ENCODE measurements at regions not wholly inside any gene's neighbourhood (a gene's known extent, or its start where the extent isn't known, plus 50 kb on each side); places are given as distances from the start of the nearest gene placed in this dataset.

DNA sequence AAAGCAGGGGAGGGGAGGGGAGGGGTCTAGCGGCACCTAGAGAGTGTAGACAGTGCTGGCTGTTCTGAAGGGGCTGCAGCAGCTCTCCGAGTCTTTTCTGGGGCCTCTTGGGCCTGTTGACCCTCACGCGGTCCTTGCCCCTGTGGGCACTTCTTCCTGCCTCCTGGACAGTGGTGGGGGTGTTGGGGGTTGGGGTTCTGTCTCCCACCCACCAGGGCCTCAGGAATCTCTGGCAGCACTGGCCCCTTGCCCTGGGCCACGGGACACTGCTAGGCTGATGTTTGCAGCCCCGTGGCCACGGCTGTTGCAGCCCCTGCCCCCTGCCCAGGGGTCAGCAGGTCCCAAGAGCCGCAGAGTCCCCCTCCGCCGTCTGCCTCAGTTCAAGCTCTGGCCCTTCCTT is 68.9 kb upstream of the INPP5A start:
- no peak for ATAC-seq
- TF ChIP-seq, protein P1, sequence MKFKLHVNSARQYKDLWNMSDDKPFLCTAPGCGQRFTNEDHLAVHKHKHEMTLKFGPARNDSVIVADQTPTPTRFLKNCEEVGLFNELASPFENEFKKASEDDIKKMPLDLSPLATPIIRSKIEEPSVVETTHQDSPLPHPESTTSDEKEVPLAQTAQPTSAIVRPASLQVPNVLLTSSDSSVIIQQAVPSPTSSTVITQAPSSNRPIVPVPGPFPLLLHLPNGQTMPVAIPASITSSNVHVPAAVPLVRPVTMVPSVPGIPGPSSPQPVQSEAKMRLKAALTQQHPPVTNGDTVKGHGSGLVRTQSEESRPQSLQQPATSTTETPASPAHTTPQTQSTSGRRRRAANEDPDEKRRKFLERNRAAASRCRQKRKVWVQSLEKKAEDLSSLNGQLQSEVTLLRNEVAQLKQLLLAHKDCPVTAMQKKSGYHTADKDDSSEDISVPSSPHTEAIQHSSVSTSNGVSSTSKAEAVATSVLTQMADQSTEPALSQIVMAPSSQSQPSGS (CRISPR knock-in tag; IDR thresholded peaks at IDR 0.05; ENCODE audit: borderline replicate concordance, low read depth) = no peak
- TF ChIP-seq ZNF121 (CRISPR knock-in tag; IDR thresholded peaks at IDR 0.05) = no peak
- TF ChIP-seq, protein P2, sequence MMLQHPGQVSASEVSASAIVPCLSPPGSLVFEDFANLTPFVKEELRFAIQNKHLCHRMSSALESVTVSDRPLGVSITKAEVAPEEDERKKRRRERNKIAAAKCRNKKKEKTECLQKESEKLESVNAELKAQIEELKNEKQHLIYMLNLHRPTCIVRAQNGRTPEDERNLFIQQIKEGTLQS (CRISPR knock-in tag; conservative IDR thresholded peaks at IDR 0.05) = no peak
- TF ChIP-seq, protein P3, sequence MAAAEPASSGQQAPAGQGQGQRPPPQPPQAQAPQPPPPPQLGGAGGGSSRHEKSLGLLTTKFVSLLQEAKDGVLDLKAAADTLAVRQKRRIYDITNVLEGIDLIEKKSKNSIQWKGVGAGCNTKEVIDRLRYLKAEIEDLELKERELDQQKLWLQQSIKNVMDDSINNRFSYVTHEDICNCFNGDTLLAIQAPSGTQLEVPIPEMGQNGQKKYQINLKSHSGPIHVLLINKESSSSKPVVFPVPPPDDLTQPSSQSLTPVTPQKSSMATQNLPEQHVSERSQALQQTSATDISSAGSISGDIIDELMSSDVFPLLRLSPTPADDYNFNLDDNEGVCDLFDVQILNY (CRISPR knock-in tag; IDR thresholded peaks at IDR 0.05) = no peak
- no peak for TF ChIP-seq IRF2 (CRISPR knock-in tag; IDR thresholded peaks at IDR 0.05; ENCODE audit: borderline replicate concordance, low read depth)
- no peak for DNase-seq (ENCODE audit: low spot score)
- no peaks in the 10 kb centered on the region; the same call in 1 of the 2 replicates for H3K27me3 Mint-ChIP-seq (ENCODE audit: low read depth)
- no peaks in the 10 kb centered on the region for H3K36me3 Mint-ChIP-seq
- no peak overlapping the region for H3K27ac Mint-ChIP-seq
- H3K9me3 Mint-ChIP-seq = peaks cover 6% of the 10 kb centered on the region
- no peak overlapping the region for H3K4me3 Mint-ChIP-seq
- H3K4me1 Mint-ChIP-seq = peaks cover 5% of the 10 kb centered on the region
- CTCF ChIA-PET = interaction anchor here (1.0 to 2.5 kb wide), 5 partner anchors 8 to 108 kb away, joined by 3 to 12 read pairs (median 5); no protein-coding TSS in a partner anchor
- POLR2A ChIA-PET = interaction anchor here (1.4 kb wide), 1 partner anchor 49 kb away, joined by 5 read pairs; no protein-coding TSS in a partner anchor

DNA sequence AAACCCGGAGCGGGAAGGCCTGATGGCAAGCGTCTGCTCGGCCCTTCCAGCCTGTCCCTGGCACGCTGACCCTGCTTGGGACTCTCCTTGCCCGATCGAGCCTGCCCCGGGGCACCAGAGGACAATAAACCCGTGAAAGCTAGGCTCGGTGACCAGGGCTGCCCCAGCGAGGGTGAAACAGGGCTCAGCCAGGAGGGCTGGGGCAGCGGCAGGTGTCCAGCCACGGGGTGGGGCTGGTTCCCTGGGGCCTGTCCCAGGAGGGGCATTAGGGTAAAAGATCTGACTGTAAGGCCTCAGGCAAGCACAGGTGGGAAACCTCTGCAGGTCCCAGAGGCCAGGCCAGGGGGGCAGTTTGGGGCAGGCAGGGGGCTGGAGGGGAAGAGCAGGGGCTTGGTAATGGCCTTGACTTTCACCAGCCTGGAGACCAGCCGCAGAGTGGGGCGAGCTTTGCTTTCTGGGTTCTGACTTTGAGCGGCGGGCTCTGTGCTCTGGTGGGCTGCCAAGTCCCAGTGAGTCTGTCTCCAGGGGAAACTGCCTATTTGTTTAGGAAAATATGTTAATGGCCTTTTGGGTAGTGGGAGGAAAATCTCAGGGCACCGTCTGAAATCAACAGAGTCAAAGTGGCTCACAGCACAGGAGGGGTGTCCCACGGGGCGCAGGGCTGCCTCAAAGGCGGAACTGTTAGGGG is 68.2 kb upstream of the INPP5A start:
- CTCF ChIA-PET = interaction anchor here (1.0 kb wide), 1 partner anchor 11 kb away, joined by 5 read pairs; no protein-coding TSS in a partner anchor
- POLR2A ChIA-PET = no interaction called here

More for the DNA sequence above, 68.2 kb upstream of the INPP5A start:
- ATAC-seq = no peak
- Mint-ChIP-seq H3K4me1 (peaks cover 5% of the 10 kb centered on the region), H3K27me3 (ENCODE audit: low read depth) (no peaks in the 10 kb centered on the region; the same call in 1 of the 2 replicates), H3K4me3 (no peak overlapping the region), H3K36me3 (no peaks in the 10 kb centered on the region), H3K9me3 (peaks cover 6% of the 10 kb centered on the region), H3K27ac (peak overlapping the region; percentile 65)
- DNase-seq (ENCODE audit: low spot score) = no peak
- TF ChIP-seq SP1 (CRISPR knock-in tag; conservative IDR thresholded peaks at IDR 0.05) (no peak), FOXP1 (CRISPR knock-in tag; IDR thresholded peaks at IDR 0.05; ENCODE audit: borderline replicate concordance) (no peak), TCF7 (CRISPR knock-in tag; IDR thresholded peaks at IDR 0.05; ENCODE audit: low read depth) (no peak), ZNF138 (CRISPR knock-in tag; conservative IDR thresholded peaks at IDR 0.05) (no peak), NFE2L1 (CRISPR knock-in tag; IDR thresholded peaks at IDR 0.05) (no peak)
- TF ChIP-seq, protein P4, sequence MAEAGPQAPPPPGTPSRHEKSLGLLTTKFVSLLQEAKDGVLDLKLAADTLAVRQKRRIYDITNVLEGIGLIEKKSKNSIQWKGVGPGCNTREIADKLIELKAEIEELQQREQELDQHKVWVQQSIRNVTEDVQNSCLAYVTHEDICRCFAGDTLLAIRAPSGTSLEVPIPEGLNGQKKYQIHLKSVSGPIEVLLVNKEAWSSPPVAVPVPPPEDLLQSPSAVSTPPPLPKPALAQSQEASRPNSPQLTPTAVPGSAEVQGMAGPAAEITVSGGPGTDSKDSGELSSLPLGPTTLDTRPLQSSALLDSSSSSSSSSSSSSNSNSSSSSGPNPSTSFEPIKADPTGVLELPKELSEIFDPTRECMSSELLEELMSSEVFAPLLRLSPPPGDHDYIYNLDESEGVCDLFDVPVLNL (CRISPR knock-in tag; IDR thresholded peaks at IDR 0.05; ENCODE audit: borderline replicate concordance, low read depth) = no peak
- TF ChIP-seq, protein P5, sequence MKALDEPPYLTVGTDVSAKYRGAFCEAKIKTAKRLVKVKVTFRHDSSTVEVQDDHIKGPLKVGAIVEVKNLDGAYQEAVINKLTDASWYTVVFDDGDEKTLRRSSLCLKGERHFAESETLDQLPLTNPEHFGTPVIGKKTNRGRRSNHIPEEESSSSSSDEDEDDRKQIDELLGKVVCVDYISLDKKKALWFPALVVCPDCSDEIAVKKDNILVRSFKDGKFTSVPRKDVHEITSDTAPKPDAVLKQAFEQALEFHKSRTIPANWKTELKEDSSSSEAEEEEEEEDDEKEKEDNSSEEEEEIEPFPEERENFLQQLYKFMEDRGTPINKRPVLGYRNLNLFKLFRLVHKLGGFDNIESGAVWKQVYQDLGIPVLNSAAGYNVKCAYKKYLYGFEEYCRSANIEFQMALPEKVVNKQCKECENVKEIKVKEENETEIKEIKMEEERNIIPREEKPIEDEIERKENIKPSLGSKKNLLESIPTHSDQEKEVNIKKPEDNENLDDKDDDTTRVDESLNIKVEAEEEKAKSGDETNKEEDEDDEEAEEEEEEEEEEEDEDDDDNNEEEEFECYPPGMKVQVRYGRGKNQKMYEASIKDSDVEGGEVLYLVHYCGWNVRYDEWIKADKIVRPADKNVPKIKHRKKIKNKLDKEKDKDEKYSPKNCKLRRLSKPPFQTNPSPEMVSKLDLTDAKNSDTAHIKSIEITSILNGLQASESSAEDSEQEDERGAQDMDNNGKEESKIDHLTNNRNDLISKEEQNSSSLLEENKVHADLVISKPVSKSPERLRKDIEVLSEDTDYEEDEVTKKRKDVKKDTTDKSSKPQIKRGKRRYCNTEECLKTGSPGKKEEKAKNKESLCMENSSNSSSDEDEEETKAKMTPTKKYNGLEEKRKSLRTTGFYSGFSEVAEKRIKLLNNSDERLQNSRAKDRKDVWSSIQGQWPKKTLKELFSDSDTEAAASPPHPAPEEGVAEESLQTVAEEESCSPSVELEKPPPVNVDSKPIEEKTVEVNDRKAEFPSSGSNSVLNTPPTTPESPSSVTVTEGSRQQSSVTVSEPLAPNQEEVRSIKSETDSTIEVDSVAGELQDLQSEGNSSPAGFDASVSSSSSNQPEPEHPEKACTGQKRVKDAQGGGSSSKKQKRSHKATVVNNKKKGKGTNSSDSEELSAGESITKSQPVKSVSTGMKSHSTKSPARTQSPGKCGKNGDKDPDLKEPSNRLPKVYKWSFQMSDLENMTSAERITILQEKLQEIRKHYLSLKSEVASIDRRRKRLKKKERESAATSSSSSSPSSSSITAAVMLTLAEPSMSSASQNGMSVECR (CRISPR knock-in tag; IDR thresholded peaks at IDR 0.05; ENCODE audit: borderline replicate concordance) = no peak
- TF ChIP-seq, protein P6, sequence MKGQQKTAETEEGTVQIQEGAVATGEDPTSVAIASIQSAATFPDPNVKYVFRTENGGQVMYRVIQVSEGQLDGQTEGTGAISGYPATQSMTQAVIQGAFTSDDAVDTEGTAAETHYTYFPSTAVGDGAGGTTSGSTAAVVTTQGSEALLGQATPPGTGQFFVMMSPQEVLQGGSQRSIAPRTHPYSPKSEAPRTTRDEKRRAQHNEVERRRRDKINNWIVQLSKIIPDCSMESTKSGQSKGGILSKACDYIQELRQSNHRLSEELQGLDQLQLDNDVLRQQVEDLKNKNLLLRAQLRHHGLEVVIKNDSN (CRISPR knock-in tag; IDR thresholded peaks at IDR 0.05) = no peak
- TF ChIP-seq, protein P7, sequence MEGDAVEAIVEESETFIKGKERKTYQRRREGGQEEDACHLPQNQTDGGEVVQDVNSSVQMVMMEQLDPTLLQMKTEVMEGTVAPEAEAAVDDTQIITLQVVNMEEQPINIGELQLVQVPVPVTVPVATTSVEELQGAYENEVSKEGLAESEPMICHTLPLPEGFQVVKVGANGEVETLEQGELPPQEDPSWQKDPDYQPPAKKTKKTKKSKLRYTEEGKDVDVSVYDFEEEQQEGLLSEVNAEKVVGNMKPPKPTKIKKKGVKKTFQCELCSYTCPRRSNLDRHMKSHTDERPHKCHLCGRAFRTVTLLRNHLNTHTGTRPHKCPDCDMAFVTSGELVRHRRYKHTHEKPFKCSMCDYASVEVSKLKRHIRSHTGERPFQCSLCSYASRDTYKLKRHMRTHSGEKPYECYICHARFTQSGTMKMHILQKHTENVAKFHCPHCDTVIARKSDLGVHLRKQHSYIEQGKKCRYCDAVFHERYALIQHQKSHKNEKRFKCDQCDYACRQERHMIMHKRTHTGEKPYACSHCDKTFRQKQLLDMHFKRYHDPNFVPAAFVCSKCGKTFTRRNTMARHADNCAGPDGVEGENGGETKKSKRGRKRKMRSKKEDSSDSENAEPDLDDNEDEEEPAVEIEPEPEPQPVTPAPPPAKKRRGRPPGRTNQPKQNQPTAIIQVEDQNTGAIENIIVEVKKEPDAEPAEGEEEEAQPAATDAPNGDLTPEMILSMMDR (IDR thresholded peaks at IDR 0.05) = no peak
- TF ChIP-seq, protein P8, sequence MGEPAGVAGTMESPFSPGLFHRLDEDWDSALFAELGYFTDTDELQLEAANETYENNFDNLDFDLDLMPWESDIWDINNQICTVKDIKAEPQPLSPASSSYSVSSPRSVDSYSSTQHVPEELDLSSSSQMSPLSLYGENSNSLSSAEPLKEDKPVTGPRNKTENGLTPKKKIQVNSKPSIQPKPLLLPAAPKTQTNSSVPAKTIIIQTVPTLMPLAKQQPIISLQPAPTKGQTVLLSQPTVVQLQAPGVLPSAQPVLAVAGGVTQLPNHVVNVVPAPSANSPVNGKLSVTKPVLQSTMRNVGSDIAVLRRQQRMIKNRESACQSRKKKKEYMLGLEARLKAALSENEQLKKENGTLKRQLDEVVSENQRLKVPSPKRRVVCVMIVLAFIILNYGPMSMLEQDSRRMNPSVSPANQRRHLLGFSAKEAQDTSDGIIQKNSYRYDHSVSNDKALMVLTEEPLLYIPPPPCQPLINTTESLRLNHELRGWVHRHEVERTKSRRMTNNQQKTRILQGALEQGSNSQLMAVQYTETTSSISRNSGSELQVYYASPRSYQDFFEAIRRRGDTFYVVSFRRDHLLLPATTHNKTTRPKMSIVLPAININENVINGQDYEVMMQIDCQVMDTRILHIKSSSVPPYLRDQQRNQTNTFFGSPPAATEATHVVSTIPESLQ (CRISPR knock-in tag; IDR thresholded peaks at IDR 0.05) = no peak
- TF ChIP-seq, protein P9, sequence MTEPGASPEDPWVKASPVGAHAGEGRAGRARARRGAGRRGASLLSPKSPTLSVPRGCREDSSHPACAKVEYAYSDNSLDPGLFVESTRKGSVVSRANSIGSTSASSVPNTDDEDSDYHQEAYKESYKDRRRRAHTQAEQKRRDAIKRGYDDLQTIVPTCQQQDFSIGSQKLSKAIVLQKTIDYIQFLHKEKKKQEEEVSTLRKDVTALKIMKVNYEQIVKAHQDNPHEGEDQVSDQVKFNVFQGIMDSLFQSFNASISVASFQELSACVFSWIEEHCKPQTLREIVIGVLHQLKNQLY (CRISPR knock-in tag; IDR thresholded peaks at IDR 0.05) = no peak
- TF ChIP-seq, protein P10, sequence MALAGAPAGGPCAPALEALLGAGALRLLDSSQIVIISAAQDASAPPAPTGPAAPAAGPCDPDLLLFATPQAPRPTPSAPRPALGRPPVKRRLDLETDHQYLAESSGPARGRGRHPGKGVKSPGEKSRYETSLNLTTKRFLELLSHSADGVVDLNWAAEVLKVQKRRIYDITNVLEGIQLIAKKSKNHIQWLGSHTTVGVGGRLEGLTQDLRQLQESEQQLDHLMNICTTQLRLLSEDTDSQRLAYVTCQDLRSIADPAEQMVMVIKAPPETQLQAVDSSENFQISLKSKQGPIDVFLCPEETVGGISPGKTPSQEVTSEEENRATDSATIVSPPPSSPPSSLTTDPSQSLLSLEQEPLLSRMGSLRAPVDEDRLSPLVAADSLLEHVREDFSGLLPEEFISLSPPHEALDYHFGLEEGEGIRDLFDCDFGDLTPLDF (CRISPR knock-in tag; IDR thresholded peaks at IDR 0.05) = no peak

Data from WTC11 (cell line).